ENCODE measurements at regions not wholly inside any gene's neighbourhood (a gene's known extent, or its start where the extent isn't known, plus 50 kb on each side); places are given as distances from the start of the nearest gene placed in this dataset.

DNA sequence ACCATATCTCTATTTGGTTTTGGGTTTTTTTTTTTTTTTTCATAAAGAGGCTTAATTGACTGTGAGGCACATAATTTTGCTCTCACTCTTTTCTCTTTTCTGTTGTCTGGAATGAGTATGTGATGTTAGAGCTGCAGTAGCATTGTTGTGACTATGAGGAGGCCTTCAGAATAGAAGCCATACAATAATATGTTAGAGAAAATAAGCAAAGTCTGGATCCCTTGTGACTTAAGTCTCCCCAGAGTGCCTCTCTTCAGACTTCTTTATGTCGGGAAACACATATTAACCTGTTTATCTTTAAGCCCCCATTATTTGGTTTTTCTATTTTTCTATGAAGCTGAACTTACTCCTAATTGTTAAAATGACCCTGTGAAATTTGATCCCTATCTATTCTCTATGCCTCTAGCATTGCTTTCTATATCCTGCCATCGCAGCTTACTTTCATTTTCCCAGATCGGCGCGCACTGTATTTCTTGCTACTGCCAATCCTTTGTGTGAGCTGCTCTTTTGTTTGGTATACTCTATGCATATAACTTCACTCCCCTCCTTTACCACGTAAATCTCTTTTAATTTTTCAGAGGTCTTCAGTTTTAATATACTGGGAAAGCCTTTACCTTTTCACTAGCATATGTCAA, 372.5 kb upstream of the KCNN2 start:
- Histone ChIP-seq H3K56ac (ENCODE audit: insufficient read length, low read depth, low read length) (no peak overlapping the region), H2BK12ac (ENCODE audit: insufficient read length, low read depth, low read length) (no peak overlapping the region), H3K4me1 (ENCODE audit: insufficient read depth, low read length) (no peaks in the 10 kb centered on the region), H3K18ac (ENCODE audit: insufficient read length, low read depth, low read length) (no peak overlapping the region), H2AK5ac (ENCODE audit: insufficient read length, low read length) (no peak overlapping the region), H3T11ph (ENCODE audit: low read length) (no peak overlapping the region), H2BK20ac (ENCODE audit: low read depth, low read length, poor library complexity, severe bottlenecking) (no peak overlapping the region), H2BK15ac (ENCODE audit: low read depth, low read length) (no peak overlapping the region), H3K79me2 (ENCODE audit: insufficient read depth, low read length) (no peaks in the 10 kb centered on the region), H4K8ac (replicated peaks; ENCODE audit: insufficient read length, low read depth, low read length) (no peak overlapping the region), H4K5ac (ENCODE audit: insufficient read length, low read depth, low read length) (no peak overlapping the region), H2AFZ (ENCODE audit: low read length) (no peak overlapping the region), H3K27me3 (ENCODE audit: insufficient read depth, low read length) (no peaks in the 10 kb centered on the region), H2BK120ac (ENCODE audit: low read depth, low read length, poor library complexity, severe bottlenecking) (no peak overlapping the region), H3K9me3 (ENCODE audit: control insufficient read depth, low read depth, low read length) (no peaks in the 10 kb centered on the region), H4K20me1 (ENCODE audit: control insufficient read depth, insufficient read depth, insufficient read length) (no peaks in the 10 kb centered on the region), H3K27ac (ENCODE audit: insufficient read length, low read depth, low read length) (no peak overlapping the region), H4K91ac (ENCODE audit: insufficient read length, low read depth, low read length) (no peak overlapping the region), H2BK5ac (ENCODE audit: insufficient read length, low read length) (no peak overlapping the region), H3K23me2 (ENCODE audit: insufficient read length, low read depth, low read length, poor library complexity, severe bottlenecking) (no peaks in the 10 kb centered on the region), H3K23ac (ENCODE audit: insufficient read length, low read depth, low read length) (no peak overlapping the region), H3K4ac (ENCODE audit: low read depth, low read length) (no peak overlapping the region), H3K4me2 (ENCODE audit: insufficient read depth, insufficient read length, low read length) (no peak overlapping the region), H3K79me1 (ENCODE audit: insufficient read depth, low read depth, low read length, poor library complexity, severe bottlenecking) (no peaks in the 10 kb centered on the region), H3K9ac (ENCODE audit: extremely low read depth, insufficient read length, low read length) (no peak overlapping the region), H3K14ac (ENCODE audit: insufficient read depth, low read length) (no peak overlapping the region)
- WGBS (ENCODE audit: extremely low coverage, insufficient read length, low lambda C conversion rate): no CpG with 5 or more reads among the region's 6 CpGs
- H3K27ac Mint-ChIP-seq: no peak overlapping the region
- no peaks in the 10 kb centered on the region for H3K36me3 Mint-ChIP-seq (ENCODE audit: insufficient read depth in 1 of 3, low read depth in 3 of 3)
- no peaks in the 10 kb centered on the region for H3K27me3 Mint-ChIP-seq (ENCODE audit: low read depth)
- no peak for DNase-seq
- H3K4me1 Mint-ChIP-seq: no peaks in the 10 kb centered on the region
- TF ChIP-seq, protein P1, sequence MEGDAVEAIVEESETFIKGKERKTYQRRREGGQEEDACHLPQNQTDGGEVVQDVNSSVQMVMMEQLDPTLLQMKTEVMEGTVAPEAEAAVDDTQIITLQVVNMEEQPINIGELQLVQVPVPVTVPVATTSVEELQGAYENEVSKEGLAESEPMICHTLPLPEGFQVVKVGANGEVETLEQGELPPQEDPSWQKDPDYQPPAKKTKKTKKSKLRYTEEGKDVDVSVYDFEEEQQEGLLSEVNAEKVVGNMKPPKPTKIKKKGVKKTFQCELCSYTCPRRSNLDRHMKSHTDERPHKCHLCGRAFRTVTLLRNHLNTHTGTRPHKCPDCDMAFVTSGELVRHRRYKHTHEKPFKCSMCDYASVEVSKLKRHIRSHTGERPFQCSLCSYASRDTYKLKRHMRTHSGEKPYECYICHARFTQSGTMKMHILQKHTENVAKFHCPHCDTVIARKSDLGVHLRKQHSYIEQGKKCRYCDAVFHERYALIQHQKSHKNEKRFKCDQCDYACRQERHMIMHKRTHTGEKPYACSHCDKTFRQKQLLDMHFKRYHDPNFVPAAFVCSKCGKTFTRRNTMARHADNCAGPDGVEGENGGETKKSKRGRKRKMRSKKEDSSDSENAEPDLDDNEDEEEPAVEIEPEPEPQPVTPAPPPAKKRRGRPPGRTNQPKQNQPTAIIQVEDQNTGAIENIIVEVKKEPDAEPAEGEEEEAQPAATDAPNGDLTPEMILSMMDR (conservative IDR thresholded peaks at IDR 0.05): no peak
- no peaks in the 10 kb centered on the region for H3K9me3 Mint-ChIP-seq
- H3K4me3 Mint-ChIP-seq: no peak overlapping the region
